ENCODE measurements at regions not wholly inside any gene's neighbourhood (a gene's known extent, or its start where the extent isn't known, plus 50 kb on each side); places are given as distances from the start of the nearest gene placed in this dataset.

DNA sequence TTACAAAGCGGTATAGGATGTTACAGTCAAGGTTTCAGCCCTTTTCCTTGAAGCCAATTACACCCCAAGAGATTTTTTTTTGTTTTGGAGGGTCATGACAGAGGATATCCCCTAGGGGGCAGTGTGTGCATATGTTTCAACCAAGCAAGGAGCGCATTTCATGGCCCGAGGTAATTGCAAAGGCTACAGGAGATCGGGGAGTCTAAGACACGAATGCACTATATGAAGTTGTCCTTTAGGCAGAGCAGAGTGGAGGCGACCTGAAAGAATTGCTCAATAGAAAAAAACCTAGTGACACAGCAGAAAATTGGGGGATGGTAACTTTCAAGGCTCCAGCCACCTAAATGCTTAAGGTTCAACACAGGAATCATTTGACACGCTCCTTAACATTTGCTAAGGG lies 219.8 kb upstream of the PARD3B start:
- peak; percentile 82 for DNase-seq (ENCODE audit: low read depth)

GRCh38 chr2:204328373-204328772 lies 216.9 kb upstream of the PARD3B start:
- no peak for DNase-seq (ENCODE audit: low read depth)

GRCh38 chr2:204329016-204329415 lies 216.3 kb upstream of the PARD3B start:
- DNase-seq (ENCODE audit: low read depth): no peak

DNA sequence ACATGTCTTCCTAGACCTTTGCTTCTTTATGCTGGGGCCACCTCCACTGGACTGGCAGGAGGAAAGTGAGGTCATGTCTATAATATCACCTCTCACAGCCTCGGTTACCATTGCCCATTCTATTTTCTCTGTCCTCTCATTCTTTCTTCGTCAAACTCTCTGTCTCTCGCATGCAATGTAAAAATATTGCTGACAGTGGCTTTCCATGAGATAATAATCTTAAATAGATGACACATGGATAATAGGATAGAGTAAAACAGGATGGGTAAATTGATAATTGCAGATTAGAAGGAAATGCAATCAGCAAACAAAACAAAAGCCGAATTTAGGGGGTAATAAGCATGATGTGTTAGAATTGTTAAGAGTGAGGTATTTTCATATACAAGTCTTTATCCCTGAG lies 215.7 kb upstream of the PARD3B start:
- DNase-seq (ENCODE audit: low read depth): no peak

DNA sequence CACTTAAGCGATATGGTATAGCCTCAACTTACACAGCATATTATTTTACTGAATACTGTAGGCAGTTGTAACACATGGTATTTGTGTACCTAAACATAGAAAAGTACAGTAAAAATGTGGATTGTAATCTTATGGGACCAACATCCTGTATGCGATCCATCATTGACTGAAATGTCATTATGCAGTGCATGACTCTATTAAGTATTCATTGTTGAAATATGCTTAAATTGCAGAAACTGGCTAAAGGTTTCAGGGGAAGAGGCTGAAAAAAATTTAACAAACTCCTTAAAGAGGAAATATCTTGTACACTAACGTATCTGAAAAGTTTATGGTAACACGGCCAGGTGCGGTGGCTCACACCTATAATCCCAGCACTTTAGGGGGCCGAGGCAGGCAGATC lies 214.1 kb upstream of the PARD3B start:
- DNase-seq (ENCODE audit: low read depth): no peak

DNA sequence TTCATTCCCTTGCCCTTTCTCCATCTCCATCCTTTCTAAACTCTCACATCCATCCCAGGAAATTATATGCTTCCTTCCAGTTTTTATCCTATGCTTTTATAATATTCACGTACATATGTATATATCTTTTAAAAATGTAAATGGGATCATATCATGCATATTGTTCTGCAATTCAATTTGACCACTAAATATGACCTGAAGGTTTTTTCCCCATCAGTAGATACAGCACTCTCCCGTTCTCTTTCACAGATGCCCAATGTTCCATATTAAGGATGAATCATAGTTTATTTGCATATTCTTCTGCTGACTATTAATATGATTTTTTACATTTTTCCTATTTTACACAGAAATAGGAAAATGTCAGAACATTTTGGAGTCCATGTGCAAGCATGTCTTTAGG lies 213.3 kb upstream of the PARD3B start:
- no peak for DNase-seq (ENCODE audit: low read depth)

GRCh38 chr2:204332706-204333105 lies 212.6 kb upstream of the PARD3B start:
- DNase-seq (ENCODE audit: low read depth): no peak

DNA sequence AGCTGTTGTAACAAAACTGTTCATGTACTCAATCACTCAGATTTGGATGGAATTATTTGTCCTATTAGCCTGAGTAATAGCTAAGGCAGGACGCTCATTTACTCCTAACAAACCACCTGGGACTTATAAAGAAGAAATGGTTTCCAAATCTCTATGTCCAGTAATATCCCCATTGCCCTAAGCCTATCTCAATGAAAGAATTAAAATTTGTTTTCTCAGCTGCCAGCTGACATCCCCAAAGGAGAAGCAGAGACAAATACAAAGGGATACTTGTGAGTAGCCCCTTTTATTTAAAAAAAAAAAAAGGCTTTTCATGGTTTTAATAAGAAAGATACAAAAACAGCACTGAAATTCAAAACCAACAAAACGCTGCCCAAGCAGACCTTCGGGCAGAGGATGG lies 211.4 kb upstream of the PARD3B start:
- no peak for DNase-seq (ENCODE audit: low read depth)

DNA sequence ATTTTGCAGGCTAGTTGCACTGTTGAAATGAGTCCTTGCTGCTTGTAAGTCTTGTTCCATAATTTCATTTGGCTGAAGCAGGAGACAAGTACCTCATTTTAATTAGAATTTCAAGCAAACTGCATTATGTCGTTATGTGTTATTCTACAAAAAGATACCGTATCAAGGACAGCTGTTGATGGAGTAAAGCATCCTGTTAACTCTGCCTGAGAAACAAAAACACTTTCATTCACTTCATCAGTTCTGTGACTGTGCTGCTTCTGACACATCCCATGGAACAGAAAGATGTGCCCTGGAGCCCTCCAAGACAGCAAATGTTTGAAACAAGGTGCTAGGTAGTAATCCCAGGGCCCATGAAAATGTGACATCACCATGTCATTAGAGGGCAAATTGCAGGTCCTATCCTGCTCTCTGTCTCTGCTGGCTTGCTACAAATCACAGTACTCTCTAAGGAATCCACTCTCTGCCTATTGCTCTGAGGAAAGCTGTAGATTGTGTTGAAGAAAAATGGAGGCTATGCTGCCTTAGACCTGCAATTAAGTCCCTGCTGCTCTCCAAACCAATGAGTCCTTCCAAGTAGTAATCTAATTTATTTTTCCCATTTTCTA lies 209.7 kb upstream of the PARD3B start:
- DNase-seq (ENCODE audit: low read depth): no peak

DNA sequence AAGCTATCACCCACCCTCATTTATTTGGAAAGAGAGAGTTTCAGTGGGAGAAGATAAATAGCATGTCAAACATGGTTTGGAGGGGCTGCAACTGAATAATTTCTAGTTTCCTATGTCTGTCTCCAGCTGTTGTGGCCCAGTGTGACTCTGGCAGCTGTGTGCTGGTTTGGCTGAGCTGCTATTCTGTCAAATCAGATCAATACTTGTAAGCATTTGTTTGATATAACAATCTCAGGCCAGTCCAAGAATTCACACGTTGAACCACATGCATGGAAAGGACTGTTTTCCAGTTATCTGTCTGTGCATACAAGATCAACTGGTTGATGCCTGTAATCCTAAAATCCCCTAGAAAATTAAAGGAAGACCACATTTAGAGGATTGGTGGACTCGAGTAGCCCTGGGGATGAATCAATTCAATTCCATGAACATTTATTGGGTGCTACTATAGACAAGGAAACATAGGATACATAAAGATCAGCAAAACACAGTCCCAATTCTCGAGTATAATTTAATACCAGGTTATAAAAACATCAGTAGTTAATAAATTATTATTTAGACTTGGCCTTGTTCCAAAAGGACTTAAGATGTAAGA lies 209.0 kb upstream of the PARD3B start:
- no peak for DNase-seq (ENCODE audit: low read depth)

GRCh38 chr2:204337638-204338037 lies 207.6 kb upstream of the PARD3B start:
- no peak for DNase-seq (ENCODE audit: low read depth)

GRCh38 chr2:204339212-204339715 lies 206.0 kb upstream of the PARD3B start:
- DNase-seq (ENCODE audit: low read depth): no peak

GRCh38 chr2:204340511-204340910 lies 204.8 kb upstream of the PARD3B start:
- peak; percentile 57 for DNase-seq (ENCODE audit: low read depth)

GRCh38 chr2:204341887-204342276 lies 203.4 kb upstream of the PARD3B start:
- no peak for DNase-seq (ENCODE audit: low read depth)

- DNase-seq (ENCODE audit: low read depth): no peak
These were observed 201.6 kb upstream of the PARD3B start for GRCh38 chr2:204343685-204344084.

DNA sequence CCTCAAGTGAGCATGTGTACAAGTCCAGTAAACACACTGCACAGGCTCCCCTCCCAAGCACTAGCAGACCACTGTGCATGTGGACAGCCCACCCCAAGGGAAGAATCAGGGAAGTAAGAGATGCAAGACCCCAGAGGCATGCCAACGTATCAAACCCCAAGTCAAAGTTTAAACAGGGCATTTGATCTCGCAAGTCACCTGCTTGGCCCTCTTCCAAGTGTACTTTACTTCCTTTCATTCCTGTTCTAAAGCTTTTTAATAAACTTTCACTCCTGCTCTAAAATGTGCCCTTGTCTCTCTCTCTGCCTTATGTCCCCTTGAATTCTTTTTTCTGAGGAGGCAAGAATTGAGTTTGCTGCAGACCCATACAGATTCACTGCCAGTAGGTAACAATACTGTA lies 201.2 kb upstream of the PARD3B start:
- no peak for DNase-seq (ENCODE audit: low read depth)

- no peak for DNase-seq (ENCODE audit: low read depth)
These were observed 198.4 kb upstream of the PARD3B start for GRCh38 chr2:204346906-204347305.

- no peak for DNase-seq (ENCODE audit: low read depth)
These were observed 191.5 kb upstream of the PARD3B start for GRCh38 chr2:204353823-204354222.

DNA sequence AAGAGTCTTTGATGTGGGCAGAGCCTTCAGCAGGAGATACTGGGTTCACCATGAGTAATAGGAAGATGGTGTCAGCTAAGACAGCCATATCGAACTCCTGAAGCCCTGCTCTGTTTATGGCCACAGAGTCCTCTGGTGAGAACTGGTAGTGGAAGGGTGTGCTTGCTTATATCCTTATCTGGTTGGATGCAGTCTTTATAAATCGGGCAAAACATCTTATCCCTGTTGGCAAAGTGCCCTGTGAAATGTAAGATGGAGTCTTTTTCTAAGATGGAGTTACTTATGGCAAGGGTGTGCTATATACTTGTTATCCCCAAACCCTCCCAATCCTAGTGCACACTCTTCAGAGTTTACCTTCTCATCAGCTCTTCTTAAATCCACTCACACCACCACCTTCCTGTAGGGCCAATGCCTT lies 190.8 kb upstream of the PARD3B start:
- no peak for DNase-seq (ENCODE audit: low read depth)

GRCh38 chr2:204355688-204356087 lies 189.6 kb upstream of the PARD3B start:
- DNase-seq (ENCODE audit: low read depth): no peak

- no peak for DNase-seq (ENCODE audit: low read depth)
These were observed 189.1 kb upstream of the PARD3B start for GRCh38 chr2:204356151-204356641.

DNA sequence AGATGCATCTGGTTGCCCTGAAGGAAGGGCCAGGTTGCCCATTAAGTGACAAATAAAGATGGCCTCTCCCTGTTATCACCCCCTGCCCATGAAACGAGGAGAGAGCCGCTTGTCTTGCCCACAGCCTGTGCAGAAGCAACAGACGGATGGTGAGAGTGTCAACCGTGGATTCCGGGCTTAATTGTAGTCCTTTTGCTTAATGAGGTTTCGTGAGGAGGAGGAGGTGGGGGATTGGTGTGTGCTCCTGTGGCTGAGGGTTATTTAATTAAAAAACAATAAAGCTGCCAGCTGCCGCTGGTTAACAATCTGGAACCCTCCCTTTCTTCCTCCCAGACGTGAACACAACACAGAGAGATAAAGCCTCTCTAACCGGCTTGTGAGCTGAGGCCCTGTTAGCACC lies 188.0 kb upstream of the PARD3B start:
- no peak for DNase-seq (ENCODE audit: low read depth)

DNA sequence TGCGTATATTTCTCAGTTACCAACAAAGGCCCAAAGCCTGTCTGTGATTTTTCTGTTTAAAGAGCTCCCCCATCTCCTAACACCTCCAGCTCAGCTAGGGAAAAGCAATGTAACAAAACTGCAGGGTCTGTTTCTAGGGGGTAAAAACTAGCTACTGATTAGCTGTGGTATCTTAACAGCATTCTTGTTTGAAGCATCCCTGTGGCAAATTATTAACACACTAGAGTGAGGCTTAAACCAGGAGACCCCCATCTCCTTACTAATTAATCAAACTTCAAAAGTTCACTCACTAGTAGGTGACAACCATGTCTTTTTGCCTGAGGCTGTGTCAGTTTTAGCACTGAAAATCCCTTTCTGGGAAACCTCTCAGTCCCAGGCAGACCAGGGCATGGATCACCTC lies 186.2 kb upstream of the PARD3B start:
- no peak for DNase-seq (ENCODE audit: low read depth)
